ENCODE measurements at regions not wholly inside any gene's neighbourhood (a gene's known extent, or its start where the extent isn't known, plus 50 kb on each side); places are given as distances from the start of the nearest gene placed in this dataset.

DNA sequence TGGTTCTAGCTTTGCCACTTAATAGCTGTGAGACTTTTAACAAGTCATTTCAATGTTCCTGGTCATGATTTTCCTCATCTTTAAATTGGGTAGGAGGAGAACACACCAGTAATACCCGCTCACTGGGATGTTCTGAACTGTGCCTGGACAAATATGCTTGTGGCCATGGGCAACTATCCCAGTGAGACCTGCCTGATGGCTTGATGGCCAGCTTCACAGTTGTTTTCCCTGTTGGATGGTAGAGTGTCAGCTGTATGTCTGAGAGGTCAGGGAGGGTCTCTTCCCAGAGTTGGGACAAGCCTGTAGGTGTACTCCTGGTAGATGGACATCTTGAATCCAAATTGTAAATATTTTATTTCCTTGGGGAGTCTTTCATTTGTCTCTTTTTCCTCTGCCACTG is 92.5 kb upstream of the PFN2 start:
- Histone ChIP-seq H3K36me3 (ENCODE audit: control insufficient read depth in 1 of 2, insufficient read depth in 2 of 2, low read length in 2 of 2) (no peaks in the 10 kb centered on the region), H3K9me2 (ENCODE audit: insufficient read depth) (no peaks in the 10 kb centered on the region; the same call in 1 of the 2 replicates), H3K79me2 (ENCODE audit: insufficient read depth, low read length) (no peaks in the 10 kb centered on the region), H3K4me3 (replicated peaks in 1 of 2; ENCODE audit: low read depth in 1 of 2, low read length in 2 of 2) (no peak overlapping the region), H3K27ac (ENCODE audit: low read depth, low read length) (no peak overlapping the region), H3K4me2 (ENCODE audit: low read length) (no peak overlapping the region), H4K20me1 (ENCODE audit: insufficient read depth) (no peaks in the 10 kb centered on the region), H2AFZ (ENCODE audit: low read depth, low read length, poor library complexity, severe bottlenecking) (no peak overlapping the region), H3K9me3 (ENCODE audit: control insufficient read depth in 1 of 2, insufficient read depth in 1 of 2, low read depth in 1 of 2, low read length in 2 of 2) (no peaks in the 10 kb centered on the region), H3K9ac (ENCODE audit: low read length) (no peak overlapping the region), H3K4me1 (ENCODE audit: control insufficient read depth in 1 of 2, insufficient read depth in 2 of 2, low read length in 2 of 2) (no peaks in the 10 kb centered on the region), H3K27me3 (ENCODE audit: insufficient read depth, low read length) (peaks cover 9% of the 10 kb centered on the region)
- BruUV-seq (replicated peaks): no TSS peak
- ChIA-PET CTCF (no interaction called here), RAD21 (ENCODE audit: low non-redundant PET in 1 of 2, low total read pairs in 2 of 2, uncharacterized antibody in 2 of 2, unreplicated experiment in 2 of 2) (no interaction called here), POLR2A (no interaction called here)
- TF ChIP-seq ZNF274 (IDR thresholded peaks at IDR 0.05; ENCODE audit: low read depth, low read length): no peak
- TF ChIP-seq CBX3 (IDR thresholded peaks at IDR 0.05; ENCODE audit: low read depth): no peak
- ATAC-seq (no peak), DNase-seq (ENCODE audit: low read depth, low spot score) (no peak)
- intact Hi-C loops (cut with micrococcal nuclease): no loop called here

- ATAC-seq (no peak), DNase-seq (ENCODE audit: low read depth, low spot score) (no peak)
- Histone ChIP-seq H3K79me2 (ENCODE audit: insufficient read depth, low read length) (no peaks in the 10 kb centered on the region), H3K36me3 (ENCODE audit: control insufficient read depth in 1 of 2, insufficient read depth in 2 of 2, low read length in 2 of 2) (no peaks in the 10 kb centered on the region), H4K20me1 (ENCODE audit: insufficient read depth) (no peaks in the 10 kb centered on the region), H3K9me3 (ENCODE audit: control insufficient read depth in 1 of 2, insufficient read depth in 1 of 2, low read depth in 1 of 2, low read length in 2 of 2) (no peaks in the 10 kb centered on the region), H3K9ac (ENCODE audit: low read length) (no peak overlapping the region), H2AFZ (ENCODE audit: low read depth, low read length, poor library complexity, severe bottlenecking) (no peak overlapping the region), H3K4me2 (ENCODE audit: low read length) (no peak overlapping the region), H3K9me2 (ENCODE audit: insufficient read depth) (no peaks in the 10 kb centered on the region; the same call in 1 of the 2 replicates), H3K27ac (ENCODE audit: low read depth, low read length) (no peak overlapping the region), H3K27me3 (ENCODE audit: insufficient read depth, low read length) (peaks cover 8% of the 10 kb centered on the region), H3K4me1 (ENCODE audit: control insufficient read depth in 1 of 2, insufficient read depth in 2 of 2, low read length in 2 of 2) (no peaks in the 10 kb centered on the region), H3K4me3 (replicated peaks in 1 of 2; ENCODE audit: low read depth in 1 of 2, low read length in 2 of 2) (no peak overlapping the region)
- BruUV-seq (replicated peaks): no TSS peak
- CTCF ChIA-PET: no interaction called here
- RAD21 ChIA-PET (ENCODE audit: low non-redundant PET in 1 of 2, low total read pairs in 2 of 2, uncharacterized antibody in 2 of 2, unreplicated experiment in 2 of 2): no interaction called here
- POLR2A ChIA-PET: no interaction called here
- TF ChIP-seq MAX (IDR thresholded peaks at IDR 0.05): no peak
- TF ChIP-seq SRF (IDR thresholded peaks at IDR 0.05; ENCODE audit: low read depth): no peak
- no peak for TF ChIP-seq FOSL1 (IDR thresholded peaks at IDR 0.05; ENCODE audit: low read depth)
- TF ChIP-seq POLR2A (IDR thresholded peaks at IDR 0.05; ENCODE audit: borderline replicate concordance, extremely low read depth, insufficient read depth, insufficient read length): no peak
- no peak for TF ChIP-seq SIN3A (IDR thresholded peaks at IDR 0.05; ENCODE audit: low read depth)
- no peak for TF ChIP-seq ELF1 (IDR thresholded peaks at IDR 0.05; ENCODE audit: borderline replicate concordance, low read depth)
- no peak for TF ChIP-seq POLR2AphosphoS5 (IDR thresholded peaks at IDR 0.05; ENCODE audit: low read depth, low read length)
- TF ChIP-seq CEBPB (IDR thresholded peaks at IDR 0.05; ENCODE audit: low read depth): no peak
- TF ChIP-seq EZH2 (IDR thresholded peaks at IDR 0.05): no peak
- TF ChIP-seq, protein P1, sequence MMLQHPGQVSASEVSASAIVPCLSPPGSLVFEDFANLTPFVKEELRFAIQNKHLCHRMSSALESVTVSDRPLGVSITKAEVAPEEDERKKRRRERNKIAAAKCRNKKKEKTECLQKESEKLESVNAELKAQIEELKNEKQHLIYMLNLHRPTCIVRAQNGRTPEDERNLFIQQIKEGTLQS (IDR thresholded peaks at IDR 0.05): no peak
- TF ChIP-seq SP1 (IDR thresholded peaks at IDR 0.05; ENCODE audit: low read depth): no peak
- no peak for TF ChIP-seq CTCF (IDR thresholded peaks at IDR 0.05 in 2 of 3, conservative IDR thresholded peaks at IDR 0.05 in 1 of 3; ENCODE audit: borderline replicate concordance in 1 of 3, insufficient read depth in 1 of 3, low read depth in 2 of 3, low read length in 2 of 3)
- TF ChIP-seq, protein P2, sequence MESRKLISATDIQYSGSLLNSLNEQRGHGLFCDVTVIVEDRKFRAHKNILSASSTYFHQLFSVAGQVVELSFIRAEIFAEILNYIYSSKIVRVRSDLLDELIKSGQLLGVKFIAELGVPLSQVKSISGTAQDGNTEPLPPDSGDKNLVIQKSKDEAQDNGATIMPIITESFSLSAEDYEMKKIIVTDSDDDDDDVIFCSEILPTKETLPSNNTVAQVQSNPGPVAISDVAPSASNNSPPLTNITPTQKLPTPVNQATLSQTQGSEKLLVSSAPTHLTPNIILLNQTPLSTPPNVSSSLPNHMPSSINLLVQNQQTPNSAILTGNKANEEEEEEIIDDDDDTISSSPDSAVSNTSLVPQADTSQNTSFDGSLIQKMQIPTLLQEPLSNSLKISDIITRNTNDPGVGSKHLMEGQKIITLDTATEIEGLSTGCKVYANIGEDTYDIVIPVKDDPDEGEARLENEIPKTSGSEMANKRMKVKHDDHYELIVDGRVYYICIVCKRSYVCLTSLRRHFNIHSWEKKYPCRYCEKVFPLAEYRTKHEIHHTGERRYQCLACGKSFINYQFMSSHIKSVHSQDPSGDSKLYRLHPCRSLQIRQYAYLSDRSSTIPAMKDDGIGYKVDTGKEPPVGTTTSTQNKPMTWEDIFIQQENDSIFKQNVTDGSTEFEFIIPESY (IDR thresholded peaks at IDR 0.05; ENCODE audit: extremely low read depth, insufficient replicate concordance, low read length): no peak
- no peak for TF ChIP-seq EGR1 (IDR thresholded peaks at IDR 0.05; ENCODE audit: low read depth)
- intact Hi-C loops (cut with micrococcal nuclease): no loop called here
Measured at GRCh38 chr3:150062492-150062891, 91.8 kb upstream of the PFN2 start.

Data from HCT116 (cell line).